HepG2 (cell line): ENCODE measurements at regions not wholly inside any gene's neighbourhood (a gene's known extent, or its start where the extent isn't known, plus 50 kb on each side); places are given as distances from the start of the nearest gene placed in this dataset.

ENCODE experiments used
- ATAC-seq: fragments of 200-7000 bp; cut with Tn5 transposase; 3 replicates; pipeline ENCODE4 v1.9.1; 2020; ENCODE audit warnings: mild to moderate bottlenecking, moderate library complexity
- BruUV-seq: library from RNA; stranded (reverse); fragments of 400-500 nt; replicated peaks from 2 replicates; lab custom pipeline; 2021; lab: Mats Ljungman, UMichigan
- CTCF ChIA-PET: fragments of 300-600 bp; formaldehyde crosslinking; extraction: SDS; loops from one replicate; lab custom pipeline; 2021; ENCODE audit warnings: low total read pairs, inconsistent platforms, low intra/inter-chr PET ratio; lab: Yijun Ruan, JAX
- POLR2A ChIA-PET: fragments of 350-600 bp; sonication (Branson Sonifier 250); formaldehyde crosslinking; loops from one replicate; lab custom pipeline; 2020; ENCODE audit warnings: antibody characterized with exemption, inconsistent platforms; lab: Yijun Ruan, JAX
- DNase-seq: peaks from one replicate; pipeline ENCODE4 v3.0.0-alpha.2; 2015; ENCODE audit warnings: low spot score
- FAIRE-seq: peaks from 3 replicates; lab custom pipeline; 2011; peaks lifted over from hg19 to GRCh38; lab: Jason Lieb, UNC
- H2AFZ ChIP-seq: one replicate; pipeline ENCODE4 v1.6.1; 2011; ENCODE audit warnings: low read length, inconsistent platforms
- H3K27ac ChIP-seq: fragments of 300-600 bp; 3 replicates; pipeline ENCODE4 v1.8.0; 2011; ENCODE audit warnings: mixed run types, mild to moderate bottlenecking, mixed read lengths, low read length, inconsistent platforms; ENCODE audit not compliant: insufficient read depth; ENCODE audit errors: extremely low read length
- H3K27me3 ChIP-seq, 2 experiments: fragments of 200-600 bp in 1 of 2; 2 replicates in 1 of 2; 3 replicates in 1 of 2; pipeline versions ENCODE4 v1.6.0 to v1.8.0; 2011; ENCODE audit warnings: low read length in 2 of 2, mild to moderate bottlenecking in 2 of 2, moderate library complexity in 2 of 2, inconsistent platforms in 1 of 2; ENCODE audit not compliant: insufficient read depth in 2 of 2, control insufficient read depth in 1 of 2
- H3K36me3 ChIP-seq, 2 experiments: fragments of 200-600 bp in 1 of 2; replicated peaks in 1 of 2; 2 replicates in 1 of 2; 3 replicates in 1 of 2; pipeline versions ENCODE4 v1.5.1 to v1.8.0; 2011; ENCODE audit warnings: low read length in 2 of 2, inconsistent platforms in 1 of 2; ENCODE audit not compliant: insufficient read depth in 2 of 2, control insufficient read depth in 1 of 2
- H3K4me1 ChIP-seq: 2 replicates; pipeline ENCODE4 v1.5.1; 2012; ENCODE audit warnings: low read length, inconsistent platforms; ENCODE audit not compliant: insufficient read depth
- H3K4me2 ChIP-seq: 2 replicates; pipeline ENCODE4 v1.6.0; 2011; ENCODE audit warnings: low read depth, low read length, inconsistent platforms
- H3K4me3 ChIP-seq, 3 experiments: fragments of 200-600 bp in 1 of 3; sonication (generic), shearing (Covaris generic) in 1 of 3; replicated peaks in 1 of 3; 2 replicates each; pipeline ENCODE4 v1.5.1; 2011 to 2016; ENCODE audit warnings: low read length in 3 of 3, inconsistent platforms in 2 of 3, low read depth in 2 of 3, mild to moderate bottlenecking in 2 of 3, control low read depth in 1 of 3, mixed read lengths in 1 of 3; ENCODE audit not compliant: insufficient read depth in 1 of 3
- H3K79me2 ChIP-seq: one replicate; pipeline ENCODE4 v1.6.1; 2011; ENCODE audit warnings: low read length, inconsistent platforms; ENCODE audit not compliant: insufficient read depth
- H3K9ac ChIP-seq: 2 replicates; pipeline ENCODE4 v1.6.0; 2011; ENCODE audit warnings: mild to moderate bottlenecking, low read depth, low read length, inconsistent platforms; ENCODE audit not compliant: insufficient read depth
- H3K9me3 ChIP-seq: 2 replicates; pipeline ENCODE4 v1.5.1; 2012; ENCODE audit warnings: mild to moderate bottlenecking, low read length
- H4K20me1 ChIP-seq: 2 replicates; pipeline ENCODE4 v1.6.0; 2011; ENCODE audit warnings: inconsistent platforms, mild to moderate bottlenecking, low read length, moderate library complexity; ENCODE audit not compliant: insufficient read depth
- CREB1 ChIP-seq, 2 experiments: fragments of 450-650 bp in 1 of 2; IDR thresholded peaks; 2 replicates each; pipeline ENCODE4 v1.6.1; 2016 to 2017; ENCODE audit warnings: control low read depth in 1 of 2, mild to moderate bottlenecking in 1 of 2, missing compliant biosample characterization in 1 of 2, missing genetic modification characterization in 1 of 2
- EHMT2 ChIP-seq: fragments of 200-600 bp; sonication (generic); IDR thresholded peaks from 2 replicates; pipeline ENCODE4 v1.7.0; 2017; ENCODE audit warnings: antibody characterized with exemption, low read depth, low read length, borderline replicate concordance
- FOSL2 ChIP-seq: sonication (generic); formaldehyde crosslinking; IDR thresholded peaks from 2 replicates; pipeline ENCODE4 v1.4.0; 2020; ENCODE audit warnings: missing genetic modification reagents
- HDAC2 ChIP-seq: sonication (generic); formaldehyde crosslinking; IDR thresholded peaks from 2 replicates; pipeline ENCODE4 v1.4.0; 2020; ENCODE audit warnings: missing genetic modification reagents
- HIC2 ChIP-seq: sonication (generic); formaldehyde crosslinking; IDR thresholded peaks from 2 replicates; pipeline ENCODE4 v1.9.0; 2022; ENCODE audit warnings: low read depth, missing genetic modification reagents
- MEF2D ChIP-seq: sonication (generic); formaldehyde crosslinking; IDR thresholded peaks from 2 replicates; pipeline ENCODE4 v1.5.1; 2020; ENCODE audit warnings: mild to moderate bottlenecking, missing genetic modification reagents
- NCOA5 ChIP-seq: sonication (generic); formaldehyde crosslinking; IDR thresholded peaks from 2 replicates; pipeline ENCODE4 v1.4.0; 2020; ENCODE audit warnings: missing genetic modification reagents
- PLSCR1 ChIP-seq: sonication (generic); formaldehyde crosslinking; IDR thresholded peaks from 2 replicates; pipeline ENCODE4 v1.5.0; 2020; ENCODE audit warnings: missing genetic modification reagents, mild to moderate bottlenecking, borderline replicate concordance
- REST ChIP-seq, 2 experiments: IDR thresholded peaks; 2 replicates each; pipeline ENCODE4 v1.6.1; 2011 to 2012; ENCODE audit warnings: low read length in 2 of 2, borderline replicate concordance in 1 of 2, low read depth in 1 of 2, mild to moderate bottlenecking in 1 of 2, moderate library complexity in 1 of 2
- REXO4 ChIP-seq: sonication (generic); formaldehyde crosslinking; IDR thresholded peaks from 2 replicates; pipeline ENCODE4 v1.8.0; 2022; ENCODE audit warnings: missing genetic modification reagents, mild to moderate bottlenecking, borderline replicate concordance
- SP4 ChIP-seq: sonication (generic); formaldehyde crosslinking; IDR thresholded peaks from 2 replicates; pipeline ENCODE4 v1.8.1; 2023; ENCODE audit warnings: mild to moderate bottlenecking, missing genetic modification reagents
- TAF1 ChIP-seq: sonication (generic); formaldehyde crosslinking; IDR thresholded peaks from 2 replicates; pipeline ENCODE4 v1.4.0; 2020; ENCODE audit warnings: missing genetic modification reagents
- ZBTB37 ChIP-seq: sonication (generic); formaldehyde crosslinking; IDR thresholded peaks from 2 replicates; pipeline ENCODE4 v1.4.0; 2020; ENCODE audit warnings: mild to moderate bottlenecking, missing genetic modification reagents
- ZNF816 ChIP-seq: sonication (generic); formaldehyde crosslinking; IDR thresholded peaks from 2 replicates; pipeline ENCODE4 v1.8.0; 2022; ENCODE audit warnings: missing genetic modification reagents, mild to moderate bottlenecking, borderline replicate concordance
- in situ Hi-C: cut with HindIII; loops from 2 replicates; pipeline ENCODE4 v1.10.0; 2017; ENCODE audit warnings: low pct_unique_long_range_greater_than_20kb; ENCODE audit not compliant: extremely low pct_ligation_motif_present
- intact Hi-C: fragments of 100-400 bp; cut with micrococcal nuclease; formaldehyde crosslinking; loops from one replicate; pipeline ENCODE4 v1.10.0; 2022; ENCODE audit not compliant: unreplicated experiment

GRCh38 chr2:88927128-88927527 is 235.7 kb downstream of the RPIA start (continued):
- TF ChIP-seq ZBTB37 (CRISPR knock-in tag), result no peak
- TF ChIP-seq MEF2D (CRISPR knock-in tag), result no peak
- no peak for TF ChIP-seq SP4
- TF ChIP-seq TAF1, result no peak
- no peak for TF ChIP-seq REST (IDR thresholded peaks at IDR 0.05; ENCODE audit: borderline replicate concordance in 1 of 2, low read depth in 1 of 2, low read length in 2 of 2)

- Histone ChIP-seq H3K4me1 (no peaks in the 10 kb centered on the region), H3K9me3 (no peaks in the 10 kb centered on the region), H3K4me3 (no peak overlapping the region), H4K20me1 (no peaks in the 10 kb centered on the region), H2AFZ (no peak overlapping the region), H3K79me2 (no peaks in the 10 kb centered on the region), H3K27me3 (no peaks in the 10 kb centered on the region), H3K9ac (no peak overlapping the region), H3K27ac (no peak overlapping the region), H3K36me3 (no peaks in the 10 kb centered on the region), H3K4me2 (no peak overlapping the region)
- ATAC-seq (no peak), FAIRE-seq (no peak), DNase-seq (no peak)
- BruUV-seq, result no TSS peak
- in situ Hi-C loops, result no loop called here
- intact Hi-C loops, result no loop called here
- CTCF ChIA-PET, result no interaction called here
- POLR2A ChIA-PET, result no interaction called here
- TF ChIP-seq CREB1 (IDR thresholded peaks at IDR 0.05) (no peak), CREB1 (CRISPR knock-in tag; IDR thresholded peaks at IDR 0.05) (no peak), REXO4 (no peak), HIC2 (CRISPR knock-in tag) (no peak), ZNF816 (no peak), EHMT2 (no peak), PLSCR1 (no peak), HDAC2 (CRISPR knock-in tag) (no peak), FOSL2 (CRISPR knock-in tag) (no peak), NCOA5 (no peak)
Measured at GRCh38 chr2:88930659-88931058, 239.2 kb downstream of the RPIA start.
